HUDEP-2 (cell line): ENCODE measurements at regions not wholly inside any gene's neighbourhood (a gene's known extent, or its start where the extent isn't known, plus 50 kb on each side); places are given as distances from the start of the nearest gene placed in this dataset.

Experiments
- DNase-seq, 76 experiments: peaks; one replicate each; lab custom pipeline; 2025; ENCODE audit not compliant: unreplicated experiment in 76 of 76; lab: John Stamatoyannopoulos, UW

- DNase-seq: no peak
Measured at GRCh38 chr6:164069350-164069990, 655.0 kb downstream of the QKI start.

- no peak for DNase-seq
Measured at GRCh38 chr6:164068527-164068926, 654.0 kb downstream of the QKI start.

DNA sequence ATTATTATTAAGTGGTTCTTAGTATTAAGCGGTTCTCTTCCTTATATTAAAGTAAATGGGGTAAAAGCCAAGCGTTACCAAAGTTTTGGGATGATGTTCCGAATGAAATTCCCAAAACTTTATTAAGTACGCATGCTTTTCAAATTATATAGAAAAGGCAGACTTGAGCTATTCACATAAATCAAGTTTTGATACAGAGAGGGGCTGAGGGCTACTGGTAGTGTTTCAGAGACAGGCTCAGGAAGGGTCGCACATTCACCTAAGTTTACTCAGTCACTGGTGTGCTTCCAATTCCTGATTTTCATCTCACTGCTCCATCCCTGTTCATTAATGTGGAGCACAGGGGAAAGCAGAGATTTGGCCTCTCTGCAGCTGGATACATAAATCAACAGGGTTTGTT, 652.2 kb downstream of the QKI start:
- no peak for DNase-seq

DNA sequence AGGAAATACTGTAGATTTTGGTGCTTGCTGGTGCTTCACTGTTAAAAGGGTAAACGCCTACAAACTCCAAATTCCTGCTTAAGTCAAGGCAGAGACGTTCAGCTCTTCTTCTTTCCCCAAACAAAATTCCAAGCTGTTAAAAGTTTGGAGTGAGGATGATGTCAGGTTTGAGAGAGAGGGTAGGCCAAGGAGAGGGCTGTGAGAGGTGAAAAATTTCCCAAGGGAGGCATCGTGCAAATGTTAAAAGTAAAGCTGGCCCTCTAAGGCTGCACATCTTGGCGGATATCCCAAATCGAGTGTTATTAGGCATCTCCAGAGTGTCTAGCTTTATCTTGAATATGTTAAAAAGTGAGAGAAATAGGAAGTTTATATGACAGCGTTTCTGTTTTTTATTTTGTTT, 651.8 kb downstream of the QKI start:
- DNase-seq: no peak

GRCh38 chr6:164063346-164063745, 648.8 kb downstream of the QKI start:
- DNase-seq: no peak

DNA sequence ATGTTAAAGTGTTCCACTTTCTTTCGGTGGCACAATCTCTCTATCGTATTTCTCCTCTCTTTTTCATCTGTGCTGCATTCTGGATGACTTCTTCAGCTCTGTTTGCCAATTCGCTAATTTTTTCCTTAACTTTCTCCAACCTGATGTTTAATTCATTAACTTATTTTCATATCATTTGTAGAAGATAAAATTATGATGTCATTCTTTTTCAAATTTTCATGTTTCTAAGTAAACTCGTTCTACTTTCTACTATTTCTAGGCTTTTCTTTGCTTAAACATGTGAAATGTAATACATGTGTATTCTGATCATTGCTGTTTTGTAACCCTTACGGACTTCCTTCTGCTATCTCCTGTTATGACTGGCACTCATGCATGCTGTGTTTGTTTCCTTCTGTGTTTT, 648.4 kb downstream of the QKI start:
- no peak for DNase-seq

GRCh38 chr6:164057876-164058275, 643.4 kb downstream of the QKI start:
- no peak for DNase-seq

GRCh38 chr6:164051427-164051826, 636.9 kb downstream of the QKI start:
- DNase-seq: no peak

GRCh38 chr6:164049517-164049988, 635.0 kb downstream of the QKI start:
- DNase-seq: no peak

- no peak for DNase-seq
Measured at GRCh38 chr6:164048840-164049516, 634.5 kb downstream of the QKI start.

DNA sequence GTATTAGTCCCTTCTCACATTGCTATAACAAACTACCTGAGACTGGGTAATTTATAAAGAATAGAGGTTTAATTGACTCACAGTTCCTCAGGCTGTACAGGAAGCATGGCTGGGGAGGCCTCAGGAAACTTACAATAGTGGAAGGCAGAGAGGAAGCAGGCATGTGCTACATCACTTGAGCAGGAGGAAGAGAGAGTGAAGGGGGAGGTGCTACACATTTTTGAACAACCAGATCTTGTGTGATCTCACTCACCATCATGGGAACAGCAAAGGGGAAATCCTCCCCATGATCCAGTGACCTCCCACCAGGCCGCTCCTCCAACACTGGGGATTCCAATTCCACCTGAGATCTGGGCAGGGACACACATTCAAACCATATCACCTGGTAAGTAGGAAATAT, 630.6 kb downstream of the QKI start:
- no peak for DNase-seq

- DNase-seq: peak in 1 of 76 experiments; percentile 2
Measured at GRCh38 chr6:164043656-164044055, 629.1 kb downstream of the QKI start.

- DNase-seq: peak in 75 of 76 experiments; percentile 25 to 99 (median 93)
Measured at GRCh38 chr6:164042212-164042611, 627.7 kb downstream of the QKI start.

- no peak for DNase-seq
Measured at GRCh38 chr6:164040994-164041393, 626.5 kb downstream of the QKI start.

GRCh38 chr6:164039954-164040375, 625.4 kb downstream of the QKI start:
- no peak for DNase-seq

DNA sequence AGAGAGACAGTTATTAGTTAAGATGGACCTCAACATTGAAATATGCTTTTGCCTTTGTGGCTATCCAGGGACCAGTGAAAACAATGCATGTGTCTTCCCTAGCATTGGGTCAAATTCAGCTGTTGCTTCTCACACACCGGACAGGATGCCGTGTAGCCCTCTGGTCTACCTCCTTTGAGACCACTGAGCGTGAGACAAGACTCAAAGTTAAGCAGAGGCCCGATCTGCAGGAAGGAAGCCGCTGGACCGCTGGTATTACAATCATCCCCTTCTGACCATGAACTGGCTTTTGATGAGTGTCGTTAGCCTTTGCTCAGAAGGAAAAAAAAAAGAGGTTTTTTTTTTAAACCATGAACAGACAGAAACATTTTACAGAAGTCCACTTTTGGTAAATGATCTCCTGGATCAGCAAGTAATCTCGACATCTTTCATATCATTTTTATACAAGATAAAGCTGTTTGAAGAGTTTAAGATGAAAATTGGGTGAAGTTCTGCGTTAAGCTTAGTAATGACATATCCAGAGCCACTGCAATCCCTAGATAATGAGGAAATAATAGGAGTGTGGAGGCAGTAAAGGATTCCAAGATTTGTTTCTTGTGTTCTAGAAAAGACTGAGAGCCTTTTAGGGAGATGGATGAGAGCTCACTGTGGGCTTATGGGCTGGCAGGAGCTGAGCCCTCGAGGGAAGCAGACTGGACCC, 622.8 kb downstream of the QKI start:
- no peak for DNase-seq

- no peak for DNase-seq
Measured at GRCh38 chr6:164035900-164036485, 621.5 kb downstream of the QKI start.

DNA sequence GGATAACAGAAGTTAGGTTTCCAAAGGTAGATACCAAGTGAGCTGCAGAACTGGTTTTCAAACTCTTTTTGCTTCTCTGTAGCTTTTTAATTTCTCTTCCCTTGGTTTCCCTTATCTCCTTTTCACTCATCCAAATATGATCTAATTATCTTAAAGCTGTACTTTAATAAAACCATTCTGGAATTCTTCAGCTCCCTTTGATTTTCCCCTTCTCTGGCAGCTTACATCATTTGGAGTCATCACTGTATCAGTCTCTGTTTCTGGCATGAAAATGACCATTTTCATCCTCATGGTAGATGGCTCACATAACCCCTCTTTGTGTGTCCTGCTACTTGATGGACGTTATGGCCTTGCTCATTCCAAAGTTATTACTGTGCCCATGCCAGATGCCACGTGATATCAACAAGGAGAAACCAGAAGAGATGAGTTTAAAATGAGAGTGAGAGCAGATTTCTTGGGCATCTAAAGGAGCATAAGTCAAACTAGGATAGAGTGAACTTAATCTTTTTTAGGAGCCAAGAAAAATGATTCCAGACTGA, 620.2 kb downstream of the QKI start:
- DNase-seq: no peak

- DNase-seq: no peak
Measured at GRCh38 chr6:164025180-164025579, 610.7 kb downstream of the QKI start.

GRCh38 chr6:164023535-164023934, 609.0 kb downstream of the QKI start:
- DNase-seq: no peak

GRCh38 chr6:164022632-164023031, 608.1 kb downstream of the QKI start:
- DNase-seq: no peak
